ENCODE measurements at regions not wholly inside any gene's neighbourhood (a gene's known extent, or its start where the extent isn't known, plus 50 kb on each side); places are given as distances from the start of the nearest gene placed in this dataset.

DNA sequence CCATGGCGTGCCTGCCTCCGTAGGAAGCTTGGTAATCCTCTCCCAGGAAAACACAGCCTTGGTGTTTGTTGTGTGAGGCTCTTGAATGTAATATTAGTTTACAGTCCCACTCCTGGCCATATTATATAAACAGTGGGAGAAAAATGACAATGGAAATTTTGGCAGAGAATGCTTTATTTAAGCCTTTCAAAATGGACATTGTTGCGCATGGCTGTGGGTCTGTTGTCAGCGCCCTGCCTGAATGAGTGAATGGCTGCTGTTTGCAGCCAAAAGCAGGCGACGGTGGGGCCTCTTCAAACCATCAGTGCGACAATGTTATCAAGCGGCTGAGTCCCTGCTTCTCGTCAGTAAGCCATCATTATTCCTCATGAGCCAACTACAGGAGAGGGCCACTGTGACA lies 201.8 kb upstream of the RMST start:
- Histone ChIP-seq H3K36me3 (ENCODE audit: control insufficient read depth in 1 of 2, insufficient read depth in 2 of 2, low read length in 1 of 2) (no peaks in the 10 kb centered on the region), H3K4me3 (ENCODE audit: low read length in 2 of 2) (no peak overlapping the region), H3K9me3 (ENCODE audit: control insufficient read depth, low read length) (peaks cover 6% of the 10 kb centered on the region), H3K27me3 (ENCODE audit: control insufficient read depth in 1 of 2, insufficient read depth in 2 of 2, low read length in 1 of 2) (peaks cover 0 to 2% of the 10 kb centered on the region in 2 donors), H3K27ac (ENCODE audit: low read depth in 1 of 2, low read length in 2 of 2) (no peak overlapping the region), H3K4me1 (ENCODE audit: control insufficient read depth in 1 of 2, insufficient read depth in 2 of 2, low read length in 2 of 2) (no peaks in the 10 kb centered on the region)
- 59 to 67% methylated on average over 9 of the region's 9 CpGs for WGBS, 2 donors
- DNase-seq = no peak
- intact Hi-C loops (cut with DNase I) = no loop called here
- ATAC-seq (ENCODE audit: low FRiP score) = no peak

DNA sequence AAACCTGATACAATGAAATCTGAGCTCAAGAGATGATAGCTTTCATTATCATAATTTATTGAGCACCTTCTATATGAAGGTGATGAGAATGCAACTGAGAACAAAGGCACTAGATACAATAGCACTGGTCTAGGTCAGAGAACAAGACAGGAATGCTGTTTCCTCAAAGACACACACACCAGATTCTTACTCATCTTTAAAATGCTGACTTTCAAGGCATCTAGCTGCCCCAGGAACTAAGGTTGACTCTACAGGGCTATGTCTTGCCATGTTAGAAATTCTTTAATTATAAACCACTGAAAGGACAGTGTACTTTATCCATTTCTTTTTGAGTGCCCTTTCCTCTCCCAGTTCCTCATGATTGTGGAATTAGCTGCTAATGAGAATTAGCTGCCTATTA lies 195.4 kb upstream of the RMST start:
- Histone ChIP-seq H3K27me3 (ENCODE audit: control insufficient read depth in 1 of 2, insufficient read depth in 2 of 2, low read length in 1 of 2) (no peaks in the 10 kb centered on the region), H3K36me3 (ENCODE audit: control insufficient read depth in 1 of 2, insufficient read depth in 2 of 2, low read length in 1 of 2) (no peaks in the 10 kb centered on the region), H3K4me3 (ENCODE audit: low read length in 2 of 2) (no peak overlapping the region), H3K4me1 (ENCODE audit: control insufficient read depth in 1 of 2, insufficient read depth in 2 of 2, low read length in 2 of 2) (no peaks in the 10 kb centered on the region), H3K27ac (ENCODE audit: low read depth in 1 of 2, low read length in 2 of 2) (no peak overlapping the region), H3K9me3 (ENCODE audit: control insufficient read depth, low read length) (peaks cover 4% of the 10 kb centered on the region)
- DNase-seq (no peak), ATAC-seq (ENCODE audit: low FRiP score) (no peak)
- intact Hi-C loops (cut with DNase I) = no loop called here

GRCh38 chr12:97267594-97268202 lies 194.9 kb upstream of the RMST start:
- H3K36me3 ChIP-seq (ENCODE audit: control insufficient read depth in 1 of 2, insufficient read depth in 2 of 2, low read length in 1 of 2) = no peaks in the 10 kb centered on the region
- 28 to 38% methylated on average over 3 of the region's 3 CpGs for WGBS, 2 donors
- no peak overlapping the region for H3K27ac ChIP-seq (ENCODE audit: low read depth in 1 of 2, low read length in 2 of 2)
- no peaks in the 10 kb centered on the region for H3K4me1 ChIP-seq (ENCODE audit: control insufficient read depth in 1 of 2, insufficient read depth in 2 of 2, low read length in 2 of 2)
- peaks cover 4% of the 10 kb centered on the region for H3K9me3 ChIP-seq (ENCODE audit: control insufficient read depth, low read length)
- DNase-seq (no peak), ATAC-seq (ENCODE audit: low FRiP score) (no peak)
- no peak overlapping the region for H3K4me3 ChIP-seq (ENCODE audit: low read length in 2 of 2)
- no peaks in the 10 kb centered on the region for H3K27me3 ChIP-seq (ENCODE audit: control insufficient read depth in 1 of 2, insufficient read depth in 2 of 2, low read length in 1 of 2)
- intact Hi-C loops (cut with DNase I) = no loop called here

- ATAC-seq (ENCODE audit: low FRiP score) = no peak
- H3K36me3 ChIP-seq (ENCODE audit: control insufficient read depth in 1 of 2, insufficient read depth in 2 of 2, low read length in 1 of 2) = no peaks in the 10 kb centered on the region
- intact Hi-C loops (cut with DNase I) = no loop called here
- H3K4me3 ChIP-seq (ENCODE audit: low read length in 2 of 2) = no peak overlapping the region
- H3K4me1 ChIP-seq (ENCODE audit: control insufficient read depth in 1 of 2, insufficient read depth in 2 of 2, low read length in 2 of 2) = no peaks in the 10 kb centered on the region
- H3K9me3 ChIP-seq (ENCODE audit: control insufficient read depth, low read length) = no peaks in the 10 kb centered on the region
- H3K27me3 ChIP-seq (ENCODE audit: control insufficient read depth in 1 of 2, insufficient read depth in 2 of 2, low read length in 1 of 2) = no peaks in the 10 kb centered on the region
- no peak overlapping the region for H3K27ac ChIP-seq (ENCODE audit: low read depth in 1 of 2, low read length in 2 of 2)
- no peak for DNase-seq
These were observed 190.1 kb upstream of the RMST start for GRCh38 chr12:97272471-97272870.

DNA sequence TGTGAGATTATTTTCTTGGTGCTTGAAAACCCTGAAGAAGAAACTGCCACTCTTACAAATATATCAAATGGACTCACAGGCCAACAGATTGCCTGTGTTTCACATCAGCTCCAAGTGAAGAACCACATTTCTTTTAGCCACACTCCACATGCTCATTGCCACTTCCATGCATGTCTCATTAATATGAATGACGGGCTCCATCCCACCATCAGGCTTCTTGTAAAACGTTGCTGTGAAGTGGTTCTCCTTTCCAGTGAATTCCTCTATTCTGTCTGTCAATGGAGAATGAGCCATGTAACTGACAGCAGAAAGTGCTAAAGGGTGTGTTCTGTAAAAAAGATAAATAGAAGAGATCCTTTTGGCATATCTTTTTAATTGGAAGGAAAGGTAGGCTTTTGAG lies 188.2 kb upstream of the RMST start:
- intact Hi-C loops (cut with DNase I) = no loop called here
- Histone ChIP-seq H3K4me3 (ENCODE audit: low read length in 2 of 2) (no peak overlapping the region), H3K36me3 (ENCODE audit: control insufficient read depth in 1 of 2, insufficient read depth in 2 of 2, low read length in 1 of 2) (no peaks in the 10 kb centered on the region), H3K27ac (ENCODE audit: low read depth in 1 of 2, low read length in 2 of 2) (no peak overlapping the region), H3K9me3 (ENCODE audit: control insufficient read depth, low read length) (no peaks in the 10 kb centered on the region), H3K4me1 (ENCODE audit: control insufficient read depth in 1 of 2, insufficient read depth in 2 of 2, low read length in 2 of 2) (no peaks in the 10 kb centered on the region), H3K27me3 (ENCODE audit: control insufficient read depth in 1 of 2, insufficient read depth in 2 of 2, low read length in 1 of 2) (no peaks in the 10 kb centered on the region)
- DNase-seq = no peak
- no peak for ATAC-seq (ENCODE audit: low FRiP score)
- 62 to 65% methylated on average over 2 of the region's 2 CpGs for WGBS, 2 donors

DNA sequence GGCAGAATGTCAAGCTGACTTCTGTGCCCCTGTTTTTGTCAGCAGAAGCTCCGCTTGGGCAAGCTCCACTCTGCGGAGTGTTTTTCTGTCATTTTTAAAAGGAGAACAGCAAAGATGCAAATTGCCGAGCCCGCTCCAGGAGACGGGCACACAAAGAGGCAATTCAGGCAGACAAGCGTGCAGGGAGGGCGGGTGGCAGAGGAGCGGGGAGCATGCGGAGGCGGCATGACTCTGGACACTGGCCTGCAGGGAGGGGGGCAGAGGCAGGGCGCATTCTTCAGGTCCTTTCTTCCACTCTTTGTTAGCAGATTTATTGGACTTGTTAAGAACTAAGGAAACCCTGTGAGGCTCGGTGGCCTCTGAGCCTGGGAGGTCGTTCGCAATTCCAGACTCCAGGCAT lies 187.3 kb upstream of the RMST start:
- Histone ChIP-seq H3K9me3 (ENCODE audit: control insufficient read depth, low read length) (no peaks in the 10 kb centered on the region), H3K36me3 (ENCODE audit: control insufficient read depth in 1 of 2, insufficient read depth in 2 of 2, low read length in 1 of 2) (no peaks in the 10 kb centered on the region), H3K4me1 (ENCODE audit: control insufficient read depth in 1 of 2, insufficient read depth in 2 of 2, low read length in 2 of 2) (no peaks in the 10 kb centered on the region), H3K4me3 (ENCODE audit: low read length in 2 of 2) (no peak overlapping the region), H3K27ac (ENCODE audit: low read depth in 1 of 2, low read length in 2 of 2) (no peak overlapping the region), H3K27me3 (ENCODE audit: control insufficient read depth in 1 of 2, insufficient read depth in 2 of 2, low read length in 1 of 2) (no peaks in the 10 kb centered on the region)
- DNase-seq (no peak), ATAC-seq (ENCODE audit: low FRiP score) (no peak)
- 16 to 20% methylated on average over 14 of the region's 14 CpGs for WGBS, 2 donors
- intact Hi-C loops (cut with DNase I) = no loop called here

DNA sequence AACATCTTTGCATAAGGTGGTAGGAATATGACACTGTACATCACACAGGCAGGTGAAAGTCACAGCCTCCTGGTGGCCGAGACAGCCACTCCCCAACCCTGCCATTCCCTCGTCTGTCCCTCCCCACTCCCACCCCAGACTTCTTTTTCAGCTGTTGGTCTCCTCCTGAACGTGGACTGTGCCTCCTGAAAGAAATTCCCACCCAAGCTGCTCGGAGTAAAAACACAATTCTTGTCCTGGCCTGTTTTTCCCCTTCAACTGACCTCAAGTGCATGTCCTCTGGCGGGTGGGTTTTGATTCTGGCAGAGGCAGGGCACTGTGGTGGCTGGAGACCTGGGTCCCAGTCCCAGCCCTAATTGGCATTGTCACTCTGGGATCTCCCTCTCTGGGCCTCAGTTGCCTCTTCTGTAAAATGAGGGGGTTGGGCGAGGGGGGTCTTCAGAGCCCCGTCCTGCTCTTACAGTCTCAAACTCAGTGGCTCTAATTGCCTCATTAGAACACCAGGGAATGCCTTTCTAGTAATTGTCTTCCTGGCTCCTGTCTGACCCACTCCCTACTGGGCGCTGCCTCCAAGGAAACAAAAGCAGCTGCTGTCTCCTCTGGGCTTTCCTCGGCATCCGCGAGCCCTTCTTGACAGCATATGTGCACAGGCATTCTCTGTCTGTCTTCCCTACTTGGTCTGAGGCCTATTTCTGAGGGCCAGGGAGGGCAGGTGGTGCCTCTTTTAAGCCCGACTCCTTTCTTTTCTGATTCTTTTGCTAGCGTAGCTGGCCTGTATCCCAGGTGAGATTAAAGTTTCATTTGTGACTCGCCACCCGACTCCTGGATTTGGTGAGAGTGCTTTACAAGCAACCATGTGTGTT lies 186.6 kb upstream of the RMST start:
- H3K36me3 ChIP-seq (ENCODE audit: control insufficient read depth in 1 of 2, insufficient read depth in 2 of 2, low read length in 1 of 2) = no peaks in the 10 kb centered on the region
- H3K27ac ChIP-seq (ENCODE audit: low read depth in 1 of 2, low read length in 2 of 2) = no peak overlapping the region
- no peak overlapping the region for H3K4me3 ChIP-seq (ENCODE audit: low read length in 2 of 2)
- no peaks in the 10 kb centered on the region for H3K27me3 ChIP-seq (ENCODE audit: control insufficient read depth in 1 of 2, insufficient read depth in 2 of 2, low read length in 1 of 2)
- DNase-seq = no peak
- 84 to 86% methylated on average over 15 of the region's 15 CpGs for WGBS, 2 donors
- ATAC-seq (ENCODE audit: low FRiP score) = no peak
- intact Hi-C loops (cut with DNase I) = no loop called here
- no peaks in the 10 kb centered on the region for H3K9me3 ChIP-seq (ENCODE audit: control insufficient read depth, low read length)
- no peaks in the 10 kb centered on the region for H3K4me1 ChIP-seq (ENCODE audit: control insufficient read depth in 1 of 2, insufficient read depth in 2 of 2, low read length in 2 of 2)

DNA sequence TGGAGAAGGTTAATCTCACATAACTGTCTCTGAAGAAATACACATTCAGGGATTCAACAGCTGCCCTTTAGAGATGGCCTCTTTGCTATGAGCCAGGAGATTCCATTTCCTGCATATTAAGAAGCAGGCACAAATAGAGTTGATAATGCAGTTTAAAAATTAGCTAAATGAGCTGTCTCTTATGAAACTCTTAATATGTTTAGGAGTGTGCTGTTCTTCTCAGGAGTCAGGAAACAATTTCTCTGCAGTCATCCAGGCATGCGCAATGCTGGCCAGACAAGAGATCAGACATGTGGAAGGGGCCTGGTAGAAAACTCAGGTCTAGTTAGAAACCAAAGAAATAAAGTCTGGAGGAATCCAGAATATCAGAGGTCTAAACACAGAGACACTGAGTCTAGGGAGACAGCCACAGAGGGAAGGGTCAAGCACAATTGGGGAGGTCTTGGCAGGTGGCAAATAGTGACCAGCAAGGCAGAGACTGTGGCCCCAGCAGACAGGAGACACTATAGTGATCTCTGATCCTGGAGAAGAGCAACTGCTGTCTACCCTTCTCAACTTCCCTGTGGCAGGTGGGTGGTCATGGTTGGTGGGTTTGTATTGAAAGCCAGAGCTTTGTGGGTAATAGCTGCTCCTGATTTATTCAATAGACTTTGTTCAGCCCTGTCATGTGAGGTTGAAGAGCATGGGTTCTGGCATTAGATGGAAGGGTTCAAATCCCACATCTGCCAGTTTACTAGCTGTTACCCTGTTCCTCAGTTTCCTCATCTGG lies 185.8 kb upstream of the RMST start:
- Histone ChIP-seq H3K36me3 (ENCODE audit: control insufficient read depth in 1 of 2, insufficient read depth in 2 of 2, low read length in 1 of 2) (no peaks in the 10 kb centered on the region), H3K27ac (ENCODE audit: low read depth in 1 of 2, low read length in 2 of 2) (no peak overlapping the region), H3K9me3 (ENCODE audit: control insufficient read depth, low read length) (no peaks in the 10 kb centered on the region), H3K4me3 (ENCODE audit: low read length in 2 of 2) (no peak overlapping the region), H3K4me1 (ENCODE audit: control insufficient read depth in 1 of 2, insufficient read depth in 2 of 2, low read length in 2 of 2) (no peaks in the 10 kb centered on the region), H3K27me3 (ENCODE audit: control insufficient read depth in 1 of 2, insufficient read depth in 2 of 2, low read length in 1 of 2) (no peaks in the 10 kb centered on the region)
- DNase-seq (no peak), ATAC-seq (ENCODE audit: low FRiP score) (no peak)
- WGBS, 2 donors = 91 to 97% methylated on average over 1 of the region's 1 CpG
- intact Hi-C loops (cut with DNase I) = no loop called here

GRCh38 chr12:97283297-97283696 lies 179.3 kb upstream of the RMST start:
- 89 to 90% methylated on average over 8 of the region's 8 CpGs for WGBS, 2 donors
- intact Hi-C loops (cut with DNase I) = no loop called here
- Histone ChIP-seq H3K27ac (ENCODE audit: low read depth in 1 of 2, low read length in 2 of 2) (no peak overlapping the region), H3K9me3 (ENCODE audit: control insufficient read depth, low read length) (no peaks in the 10 kb centered on the region), H3K27me3 (ENCODE audit: control insufficient read depth in 1 of 2, insufficient read depth in 2 of 2, low read length in 1 of 2) (no peaks in the 10 kb centered on the region), H3K4me1 (ENCODE audit: control insufficient read depth in 1 of 2, insufficient read depth in 2 of 2, low read length in 2 of 2) (no peaks in the 10 kb centered on the region), H3K4me3 (ENCODE audit: low read length in 2 of 2) (no peak overlapping the region), H3K36me3 (ENCODE audit: control insufficient read depth in 1 of 2, insufficient read depth in 2 of 2, low read length in 1 of 2) (no peaks in the 10 kb centered on the region)
- ATAC-seq (ENCODE audit: low FRiP score) = no peak
- DNase-seq = no peak
